A549 (cell line): ENCODE measurements at regions not wholly inside any gene's neighbourhood (a gene's known extent, or its start where the extent isn't known, plus 50 kb on each side); places are given as distances from the start of the nearest gene placed in this dataset.

Experiments used
- ATAC-seq, 2 experiments: fragments of 200-7000 bp in 1 of 2; fragments of >200 bp in 1 of 2; cut with Nextera tagmentation in 1 of 2; cut with Tn5 transposase in 1 of 2; 3 replicates each; pipeline versions ENCODE4 v1.8.0 to v1.9.1; 2018 to 2020; ENCODE audit warnings: mild to moderate bottlenecking in 1 of 2, moderate library complexity in 1 of 2
- CTCF ChIA-PET: fragments of 300-600 bp; sonication (Branson Sonifier 250); formaldehyde crosslinking; extraction: SDS; loops from one replicate; lab custom pipeline; 2021; ENCODE audit warnings: antibody characterized with exemption, inconsistent platforms; lab: Yijun Ruan, JAX
- POLR2A ChIA-PET: fragments of 350-600 bp; formaldehyde crosslinking; extraction: SDS; loops from one replicate; lab custom pipeline; 2021; ENCODE audit warnings: antibody characterized with exemption, inconsistent platforms; lab: Yijun Ruan, JAX
- DNase-seq, 2 experiments: peaks; one replicate each; pipeline versions ENCODE4 v3.0.0 to v3.0.0-alpha.2; 2011 to 2016; ENCODE audit warnings: low read depth in 1 of 2, low spot score in 1 of 2
- FAIRE-seq: peaks from 2 replicates; lab custom pipeline; 2011; peaks lifted over from hg19 to GRCh38; lab: Jason Lieb, UNC
- H3K27ac ChIP-seq, 2 experiments: fragments of >200 bp; sonication (Bioruptor Twin); formaldehyde crosslinking; 3 replicates each; pipeline ENCODE4 v1.5.1; 2016 to 2017
- H3K4me1 ChIP-seq: fragments of >200 bp; sonication (Bioruptor Twin); formaldehyde crosslinking; 3 replicates; pipeline ENCODE4 v1.6.1; 2016
- H3K4me2 ChIP-seq: fragments of >200 bp; sonication (Bioruptor Twin); formaldehyde crosslinking; 3 replicates; pipeline ENCODE4 v1.6.1; 2016
- H3K4me3 ChIP-seq: fragments of >200 bp; sonication (Bioruptor Twin); formaldehyde crosslinking; 3 replicates; pipeline ENCODE4 v1.5.1; 2016
- H3K9me3 ChIP-seq: fragments of >200 bp; sonication (Bioruptor Twin); formaldehyde crosslinking; 3 replicates; pipeline ENCODE4 v1.6.1; 2016
- ATOH8 ChIP-seq: fragments of 250-450 bp; sonication (Bioruptor Pico); IDR thresholded peaks from 2 replicates; pipeline ENCODE4 v1.5.0; 2020; ENCODE audit warnings: low read depth, mild to moderate bottlenecking, moderate library complexity
- BCL3 ChIP-seq: fragments of >200 bp; sonication (Bioruptor Twin); formaldehyde crosslinking; IDR thresholded peaks from 3 replicates; pipeline ENCODE4 v1.6.1; 2016
- CBX2 ChIP-seq: fragments of 200-600 bp; sonication (generic); IDR thresholded peaks from 2 replicates; pipeline ENCODE4 v1.6.1; 2016; ENCODE audit warnings: low read depth, mild to moderate bottlenecking, borderline replicate concordance
- CBX8 ChIP-seq: fragments of 200-600 bp; sonication (generic); IDR thresholded peaks from 2 replicates; pipeline ENCODE4 v1.6.1; 2016
- CTCF ChIP-seq: fragments of >200 bp; sonication (Bioruptor Twin); formaldehyde crosslinking; IDR thresholded peaks from 3 replicates; pipeline ENCODE4 v1.5.1; 2016
- E2F6 ChIP-seq: IDR thresholded peaks from 2 replicates; pipeline ENCODE4 v1.6.1; 2012; ENCODE audit warnings: low read depth, borderline replicate concordance
- EHMT2 ChIP-seq: fragments of 200-600 bp; sonication (generic); IDR thresholded peaks from 2 replicates; pipeline ENCODE4 v1.6.1; 2016; ENCODE audit warnings: antibody characterized with exemption, low read depth, mild to moderate bottlenecking, moderate library complexity
- EP300 ChIP-seq, 2 experiments: fragments of >200 bp; sonication (Bioruptor Twin); formaldehyde crosslinking; IDR thresholded peaks; 2 replicates in 1 of 2; 3 replicates in 1 of 2; pipeline ENCODE4 v1.6.1; 2016 to 2017
- FOSB ChIP-seq: fragments of 250-450 bp; sonication (Bioruptor Pico); IDR thresholded peaks from 2 replicates; pipeline ENCODE4 v1.5.0; 2020; ENCODE audit warnings: mild to moderate bottlenecking, moderate library complexity
- HMGXB4 ChIP-seq: fragments of 250-450 bp; sonication (Bioruptor Pico); IDR thresholded peaks from 2 replicates; pipeline ENCODE4 v1.5.0; 2021; ENCODE audit warnings: mild to moderate bottlenecking, moderate library complexity, borderline replicate concordance
- HOXB13 ChIP-seq: fragments of 250-450 bp; sonication (Bioruptor Pico); IDR thresholded peaks from 2 replicates; pipeline ENCODE4 v1.5.0; 2020; ENCODE audit warnings: low read depth, mild to moderate bottlenecking, moderate library complexity
- JUNB ChIP-seq: fragments of >200 bp; sonication (Bioruptor Twin); formaldehyde crosslinking; IDR thresholded peaks from 2 replicates; pipeline ENCODE4 v1.6.1; 2016
- KDM1A ChIP-seq: fragments of 200-600 bp; sonication (generic); IDR thresholded peaks from 2 replicates; pipeline ENCODE4 v1.6.1; 2016; ENCODE audit warnings: low read depth, mild to moderate bottlenecking
- MAFK ChIP-seq: fragments of 450-650 bp; IDR thresholded peaks from 2 replicates; pipeline ENCODE4 v1.6.1; 2014; ENCODE audit not compliant: partially characterized antibody
- MYC ChIP-seq: IDR thresholded peaks from 2 replicates; pipeline ENCODE4 v1.6.1; 2012; ENCODE audit warnings: mild to moderate bottlenecking, inconsistent platforms, low read length, improper control_type of control experiment, borderline replicate concordance
- PHF8 ChIP-seq: fragments of 200-600 bp; sonication (generic); IDR thresholded peaks from 2 replicates; pipeline ENCODE4 v1.6.1; 2016; ENCODE audit warnings: low read depth, mild to moderate bottlenecking, antibody characterized with exemption, moderate library complexity, borderline replicate concordance
- RAD21 ChIP-seq, 2 experiments: fragments of >200 bp in 1 of 2; sonication (Bioruptor Twin) in 1 of 2; formaldehyde crosslinking in 1 of 2; IDR thresholded peaks in 1 of 2; conservative IDR thresholded peaks in 1 of 2; 2 replicates in 1 of 2; 3 replicates in 1 of 2; pipeline ENCODE4 v1.6.1; 2012 to 2018; ENCODE audit warnings: inconsistent platforms in 1 of 2
- SMC3 ChIP-seq: fragments of >200 bp; sonication (Bioruptor Twin); formaldehyde crosslinking; IDR thresholded peaks from 3 replicates; pipeline ENCODE4 v1.6.1; 2018; ENCODE audit warnings: inconsistent platforms
- TFCP2L1 ChIP-seq: fragments of 250-450 bp; sonication (Bioruptor Pico); IDR thresholded peaks from 2 replicates; pipeline ENCODE4 v1.5.0; 2021; ENCODE audit warnings: mild to moderate bottlenecking
- ZNF302 ChIP-seq: fragments of 250-450 bp; sonication (Bioruptor Pico); IDR thresholded peaks from 2 replicates; pipeline ENCODE4 v1.9.0; 2021; ENCODE audit warnings: inconsistent platforms, mild to moderate bottlenecking, moderate library complexity
- ZSCAN20 ChIP-seq: fragments of 250-450 bp; sonication (Bioruptor Pico); IDR thresholded peaks from 2 replicates; pipeline ENCODE4 v1.8.0; 2022; ENCODE audit warnings: mild to moderate bottlenecking, moderate library complexity
- WGBS: methylation state at CpG from one replicate; pipeline ENCODE4 v1.1.6; 2017; ENCODE audit errors: missing lambda C conversion rate; 5-methylcytosine and 5-hydroxymethylcytosine counted together

GRCh38 chr21:14306126-14306907 lies 76.6 kb downstream of the HSPA13 start:
- H3K4me3 ChIP-seq: no peak overlapping the region
- FAIRE-seq (no peak), DNase-seq (peak in 1 of 2 experiments; percentile 26), ATAC-seq (no peak)
- under 1% methylated on average over 5 of the region's 5 CpGs for WGBS
- no peak for TF ChIP-seq HMGXB4 (CRISPR knock-in tag)
- TF ChIP-seq MAFK: peak; percentile 4
- TF ChIP-seq RAD21 (conservative IDR thresholded peaks at IDR 0.05 in 1 of 2, IDR thresholded peaks at IDR 0.05 in 1 of 2): peak in 1 of 2 experiments; percentile 44; a peak in 3 of 5 replicates
- peak; percentile 31; the same call in 1 of the 3 replicates for TF ChIP-seq CTCF
- no peaks in the 10 kb centered on the region for H3K4me1 ChIP-seq
- ChIA-PET POLR2A (no interaction called here), CTCF (interaction anchor here (1.0 to 1.2 kb wide), 3 partner anchors 9 to 1283 kb away, joined by 3 to 4 read pairs (median 4); no protein-coding TSS in a partner anchor)
- H3K4me2 ChIP-seq: no peak overlapping the region
- H3K27ac ChIP-seq: no peak overlapping the region
- H3K9me3 ChIP-seq: no peaks in the 10 kb centered on the region

GRCh38 chr21:14303731-14304488 lies 79.0 kb downstream of the HSPA13 start:
- H3K4me1 ChIP-seq: no peaks in the 10 kb centered on the region
- no peak overlapping the region for H3K4me2 ChIP-seq
- POLR2A ChIA-PET: no interaction called here
- no peaks in the 10 kb centered on the region for H3K9me3 ChIP-seq
- CTCF ChIA-PET: interaction anchor here (1.0 kb wide), 1 partner anchor 1274 kb away, joined by 3 read pairs; no protein-coding TSS in a partner anchor
- no peak overlapping the region for H3K4me3 ChIP-seq
- no peak for ATAC-seq
- TF ChIP-seq MYC: no peak
- TF ChIP-seq TFCP2L1 (CRISPR knock-in tag): no peak
- TF ChIP-seq CBX8: no peak
- no peak for TF ChIP-seq CBX2
- TF ChIP-seq ATOH8 (CRISPR knock-in tag): no peak
- no peak for TF ChIP-seq PHF8
- TF ChIP-seq EP300 (IDR thresholded peaks at IDR 0.05): no peak
- TF ChIP-seq EHMT2: no peak
- no peak for TF ChIP-seq HOXB13 (CRISPR knock-in tag)
- TF ChIP-seq ZSCAN20 (CRISPR knock-in tag): no peak
- TF ChIP-seq ZNF302 (CRISPR knock-in tag): no peak
- TF ChIP-seq FOSB (CRISPR knock-in tag): no peak
- TF ChIP-seq E2F6: no peak
- no peak for TF ChIP-seq SMC3
- TF ChIP-seq KDM1A: no peak
- TF ChIP-seq JUNB: no peak
- no peak for TF ChIP-seq BCL3
- no peak for FAIRE-seq
- no peak for DNase-seq
- no peak overlapping the region for H3K27ac ChIP-seq
- 27% methylated on average over 8 of the region's 8 CpGs for WGBS
